OCI-LY3 (cell line): ENCODE measurements at regions not wholly inside any gene's neighbourhood (a gene's known extent, or its start where the extent isn't known, plus 50 kb on each side); places are given as distances from the start of the nearest gene placed in this dataset.

Experiments
- CTCF ChIP-seq: fragments of 200-600, 300-600 bp; sonication (generic); IDR thresholded peaks from 2 replicates; pipeline ENCODE4 v1.5.1; 2014; ENCODE audit warnings: antibody characterized with exemption, low read length, low read depth
- EZH2phosphoT487 ChIP-seq: fragments of 200-600 bp; shearing (Covaris generic); IDR thresholded peaks from 2 replicates; pipeline ENCODE4 v1.6.1; 2018; ENCODE audit warnings: antibody characterized with exemption, mixed run types, low read depth

- TF ChIP-seq CTCF = no peak
- no peak for TF ChIP-seq EZH2phosphoT487
Measured at GRCh38 chr5:66255714-66256113, 111.6 kb downstream of the SREK1 start.
